A673 (cell line): ENCODE measurements at regions not wholly inside any gene's neighbourhood (a gene's known extent, or its start where the extent isn't known, plus 50 kb on each side); places are given as distances from the start of the nearest gene placed in this dataset.

Experiments used
- BruUV-seq: library from RNA; stranded (reverse); fragments of 400-500 nt; replicated peaks from 2 replicates; lab custom pipeline; 2021; lab: Mats Ljungman, UMichigan
- CTCF ChIA-PET: fragments of 300-600 bp; sonication (Branson Sonifier 250); formaldehyde crosslinking; loops from one replicate; lab custom pipeline; 2022; ENCODE audit warnings: antibody characterized with exemption; lab: Charles Lee
- POLR2A ChIA-PET: fragments of 300-600 bp; sonication (Branson Sonifier 250); formaldehyde crosslinking; loops from one replicate; lab custom pipeline; 2022; ENCODE audit warnings: antibody characterized with exemption; ENCODE audit not compliant: low non-redundant PET; lab: Charles Lee
- DNase-seq: peaks from one replicate; pipeline ENCODE4 v3.0.0-alpha.2; 2015; ENCODE audit warnings: low spot score
- H3K27ac ChIP-seq: fragments of 200-600 bp; sonication (generic); 2 replicates; pipeline ENCODE4 v1.5.1; 2016; ENCODE audit warnings: mixed run types, low read depth, mild to moderate bottlenecking, mixed read lengths, antibody characterized with exemption, low read length; ENCODE audit not compliant: poor library complexity, severe bottlenecking
- H3K27me3 ChIP-seq: fragments of 200-600 bp; sonication (generic); replicated peaks from 2 replicates; pipeline ENCODE4 v1.6.1; 2017; ENCODE audit warnings: mixed run types, low read depth, mild to moderate bottlenecking, mixed read lengths, antibody characterized with exemption, low read length; ENCODE audit not compliant: insufficient read depth, poor library complexity
- H3K36me3 ChIP-seq: fragments of 200-600 bp; sonication (generic); 2 replicates; pipeline ENCODE4 v1.6.1; 2016; ENCODE audit warnings: mixed run types, mild to moderate bottlenecking, mixed read lengths, antibody characterized with exemption, low read length; ENCODE audit not compliant: insufficient read depth, poor library complexity, severe bottlenecking
- H3K4me1 ChIP-seq: fragments of 200-600 bp; sonication (generic); 2 replicates; pipeline ENCODE4 v1.6.1; 2017; ENCODE audit warnings: mixed run types, mild to moderate bottlenecking, mixed read lengths, antibody characterized with exemption, low read length; ENCODE audit not compliant: insufficient read depth, poor library complexity, severe bottlenecking
- H3K4me3 ChIP-seq: fragments of 200-600 bp; sonication (generic); 2 replicates; pipeline ENCODE4 v1.5.1; 2016; ENCODE audit warnings: low read depth, mixed run types, mild to moderate bottlenecking, mixed read lengths, low read length; ENCODE audit not compliant: poor library complexity, severe bottlenecking
- H3K9me3 ChIP-seq: fragments of 200-600 bp; sonication (generic); 2 replicates; pipeline ENCODE4 v1.6.1; 2016; ENCODE audit warnings: mixed run types, low read depth, mild to moderate bottlenecking, mixed read lengths, antibody characterized with exemption, low read length; ENCODE audit not compliant: poor library complexity, severe bottlenecking
- CTCF ChIP-seq: fragments of 300-800, 200-600 bp; sonication (generic); conservative IDR thresholded peaks from 2 replicates; pipeline ENCODE4 v1.5.1; 2017; ENCODE audit warnings: low read depth, mild to moderate bottlenecking, antibody characterized with exemption, low read length, moderate library complexity, mixed read lengths
- EZH2 ChIP-seq: fragments of 200-600 bp; sonication (generic); IDR thresholded peaks from 2 replicates; pipeline ENCODE4 v1.6.1; 2017; ENCODE audit warnings: borderline replicate concordance, low read depth, mild to moderate bottlenecking, mixed read lengths, antibody characterized with exemption, low read length; ENCODE audit not compliant: poor library complexity, severe bottlenecking
- intact Hi-C: fragments of 100-400 bp; cut with micrococcal nuclease; formaldehyde crosslinking; loops from one replicate; pipeline ENCODE4 v1.10.0; 2022; ENCODE audit not compliant: unreplicated experiment

GRCh38 chr9:118931941-118932340, 437.3 kb downstream of the BRINP1 start:
- CTCF ChIA-PET = no interaction called here
- H3K27me3 ChIP-seq = no peaks in the 10 kb centered on the region
- POLR2A ChIA-PET = no interaction called here
- no TSS peak for BruUV-seq
- no peak for DNase-seq
- intact Hi-C loops = no loop called here
- TF ChIP-seq EZH2 = no peak
- no peak for TF ChIP-seq CTCF
- no peak overlapping the region for H3K27ac ChIP-seq
- H3K36me3 ChIP-seq = no peaks in the 10 kb centered on the region
- H3K4me3 ChIP-seq = no peak overlapping the region
- no peaks in the 10 kb centered on the region for H3K4me1 ChIP-seq
- no peaks in the 10 kb centered on the region for H3K9me3 ChIP-seq

DNA sequence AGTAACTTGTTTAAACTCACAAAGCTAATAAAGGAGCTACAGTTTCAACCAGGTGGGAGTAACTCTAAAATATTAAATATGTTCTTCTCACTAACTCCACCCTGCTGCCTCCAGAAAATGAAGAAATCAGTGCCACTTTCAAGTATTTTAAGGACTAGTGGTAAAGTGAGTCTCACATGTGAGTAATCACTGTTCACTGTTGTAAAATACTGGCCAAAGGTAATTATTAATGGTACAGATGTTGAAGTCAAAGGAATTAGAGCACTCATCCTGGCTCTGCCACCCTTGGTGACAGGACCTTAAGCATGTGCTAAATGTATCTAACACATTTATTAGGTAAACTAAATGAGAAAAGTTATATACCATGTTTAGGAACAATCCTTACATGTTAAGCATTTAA, 430.7 kb downstream of the BRINP1 start:
- intact Hi-C loops = no loop called here
- peaks cover 3% of the 10 kb centered on the region for H3K9me3 ChIP-seq
- H3K27me3 ChIP-seq = no peaks in the 10 kb centered on the region
- DNase-seq = no peak
- TF ChIP-seq CTCF (no peak), EZH2 (no peak)
- no peaks in the 10 kb centered on the region for H3K4me1 ChIP-seq
- H3K36me3 ChIP-seq = no peaks in the 10 kb centered on the region
- H3K27ac ChIP-seq = no peak overlapping the region
- BruUV-seq = no TSS peak
- no peak overlapping the region for H3K4me3 ChIP-seq
- CTCF ChIA-PET = no interaction called here
- POLR2A ChIA-PET = interaction anchor here (0.6 kb wide), 1 partner anchor 35 kb away, joined by 26 read pairs; no protein-coding TSS in a partner anchor

- H3K27me3 ChIP-seq = no peaks in the 10 kb centered on the region
- no peak for DNase-seq
Measured at GRCh38 chr9:118940473-118940872, 428.8 kb downstream of the BRINP1 start.

More at GRCh38 chr9:118940473-118940872, 428.8 kb downstream of the BRINP1 start:
- Histone ChIP-seq H3K9me3 (peaks cover 3% of the 10 kb centered on the region), H3K4me1 (no peaks in the 10 kb centered on the region), H3K27ac (no peak overlapping the region), H3K4me3 (no peak overlapping the region), H3K36me3 (no peaks in the 10 kb centered on the region)
- intact Hi-C loops = no loop called here
- no TSS peak for BruUV-seq
- CTCF ChIA-PET = no interaction called here
- POLR2A ChIA-PET = no interaction called here
- TF ChIP-seq CTCF (no peak), EZH2 (no peak)
